Astrocyte (in vitro differentiated cells and primary cell): ENCODE measurements at regions not wholly inside any gene's neighbourhood (a gene's known extent, or its start where the extent isn't known, plus 50 kb on each side); places are given as distances from the start of the nearest gene placed in this dataset.

Experiments used
- DNase-seq: peaks from one replicate; pipeline ENCODE4 v3.0.0-alpha.2; 2010; ENCODE audit warnings: low read depth
- FAIRE-seq: peaks from 2 replicates; lab custom pipeline; 2011; peaks lifted over from hg19 to GRCh38; lab: Jason Lieb, UNC
- H2AFZ ChIP-seq: 2 replicates; pipeline ENCODE4 v1.6.0; 2012; ENCODE audit warnings: low read depth, low read length, inconsistent platforms
- H3K27ac ChIP-seq: 2 replicates; pipeline ENCODE4 v1.5.1; 2011; ENCODE audit warnings: low read depth, low read length, inconsistent platforms
- H3K27me3 ChIP-seq: 2 replicates; pipeline ENCODE4 v1.6.0; 2011; ENCODE audit warnings: low read length, inconsistent platforms; ENCODE audit not compliant: insufficient read depth
- H3K36me3 ChIP-seq: 2 replicates; pipeline ENCODE4 v1.5.1; 2011; ENCODE audit warnings: low read length, inconsistent platforms; ENCODE audit not compliant: insufficient read depth
- H3K4me1 ChIP-seq: 2 replicates; pipeline ENCODE4 v1.5.1; 2011; ENCODE audit warnings: low read length, inconsistent platforms; ENCODE audit not compliant: insufficient read depth
- H3K4me2 ChIP-seq: 2 replicates; pipeline ENCODE4 v1.6.0; 2012; ENCODE audit warnings: low read length, inconsistent platforms
- H3K4me3 ChIP-seq: 2 replicates; pipeline ENCODE4 v1.5.1; 2011; ENCODE audit warnings: low read depth, mild to moderate bottlenecking, low read length, inconsistent platforms; ENCODE audit not compliant: insufficient read depth
- H3K79me2 ChIP-seq: 2 replicates; pipeline ENCODE4 v1.6.0; 2012; ENCODE audit warnings: mild to moderate bottlenecking, low read length, inconsistent platforms; ENCODE audit not compliant: insufficient read depth
- H3K9ac ChIP-seq: 2 replicates; pipeline ENCODE4 v1.6.0; 2012; ENCODE audit warnings: mild to moderate bottlenecking, low read length, inconsistent platforms
- H3K9me3 ChIP-seq: 2 replicates; pipeline ENCODE4 v1.5.1; 2012; ENCODE audit warnings: low read depth, mild to moderate bottlenecking, low read length, inconsistent platforms; ENCODE audit not compliant: insufficient read depth
- H4K20me1 ChIP-seq: 2 replicates; pipeline ENCODE4 v1.6.0; 2012; ENCODE audit warnings: low read length, inconsistent platforms; ENCODE audit not compliant: insufficient read depth
- H3K27ac Mint-ChIP-seq: one replicate; pipeline ENCODE4 v1.8.0; 2021; ENCODE audit warnings: mild to moderate bottlenecking, mixed read lengths; ENCODE audit not compliant: unreplicated experiment
- H3K27me3 Mint-ChIP-seq: one replicate; pipeline ENCODE4 v1.8.0; 2021; ENCODE audit warnings: low read depth, mixed read lengths; ENCODE audit not compliant: unreplicated experiment
- H3K36me3 Mint-ChIP-seq: one replicate; pipeline ENCODE4 v1.8.0; 2021; ENCODE audit warnings: low read depth, mixed read lengths; ENCODE audit not compliant: unreplicated experiment
- H3K4me1 Mint-ChIP-seq: one replicate; pipeline ENCODE4 v1.8.0; 2021; ENCODE audit warnings: low read depth, mixed read lengths; ENCODE audit not compliant: unreplicated experiment
- H3K4me3 Mint-ChIP-seq: one replicate; pipeline ENCODE4 v1.8.0; 2021; ENCODE audit warnings: mild to moderate bottlenecking, moderate library complexity, mixed read lengths; ENCODE audit not compliant: unreplicated experiment
- H3K9me3 Mint-ChIP-seq: one replicate; pipeline ENCODE4 v1.8.0; 2021; ENCODE audit warnings: mild to moderate bottlenecking, mixed read lengths; ENCODE audit not compliant: unreplicated experiment
- EZH2 ChIP-seq: IDR thresholded peaks from 2 replicates; pipeline ENCODE4 v1.6.1; 2012; ENCODE audit warnings: mild to moderate bottlenecking, low read length, inconsistent platforms; ENCODE audit not compliant: insufficient read depth
- TF ChIP-seq, protein P1 (sequence below): IDR thresholded peaks from 2 replicates; pipeline ENCODE4 v1.5.1; 2011; ENCODE audit warnings: low read depth, mild to moderate bottlenecking, inconsistent platforms, low read length, moderate library complexity; ENCODE audit not compliant: insufficient read depth

DNA sequence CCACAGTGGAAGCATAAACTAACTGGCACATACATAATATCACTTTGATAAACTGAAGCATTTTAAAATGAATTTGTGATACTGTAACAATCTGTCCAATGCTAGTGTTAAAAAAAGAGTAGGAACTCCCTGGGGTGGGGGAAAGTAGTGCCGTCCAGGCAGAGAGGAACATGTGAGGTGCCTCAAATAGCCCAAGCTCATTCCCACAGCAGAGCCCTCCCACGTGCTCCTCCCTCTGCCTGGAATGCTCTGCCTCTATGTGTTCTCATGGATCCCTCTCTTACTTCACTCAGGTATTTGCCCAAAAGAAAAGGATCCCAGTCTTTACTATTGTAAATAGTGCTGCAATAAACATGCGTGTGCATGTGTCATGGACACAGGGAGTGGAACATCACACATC is 188.1 kb downstream of the NHLRC3 start:
- Histone ChIP-seq H3K36me3 (no peaks in the 10 kb centered on the region), H3K4me2 (no peak overlapping the region), H3K9me3 (no peaks in the 10 kb centered on the region), H3K9ac (no peak overlapping the region), H3K27me3 (no peaks in the 10 kb centered on the region), H3K4me3 (no peak overlapping the region), H3K27ac (no peak overlapping the region), H3K4me1 (no peaks in the 10 kb centered on the region), H2AFZ (no peak overlapping the region), H3K79me2 (no peaks in the 10 kb centered on the region), H4K20me1 (no peaks in the 10 kb centered on the region)
- H3K27ac Mint-ChIP-seq: no peak overlapping the region
- TF ChIP-seq, protein P1, sequence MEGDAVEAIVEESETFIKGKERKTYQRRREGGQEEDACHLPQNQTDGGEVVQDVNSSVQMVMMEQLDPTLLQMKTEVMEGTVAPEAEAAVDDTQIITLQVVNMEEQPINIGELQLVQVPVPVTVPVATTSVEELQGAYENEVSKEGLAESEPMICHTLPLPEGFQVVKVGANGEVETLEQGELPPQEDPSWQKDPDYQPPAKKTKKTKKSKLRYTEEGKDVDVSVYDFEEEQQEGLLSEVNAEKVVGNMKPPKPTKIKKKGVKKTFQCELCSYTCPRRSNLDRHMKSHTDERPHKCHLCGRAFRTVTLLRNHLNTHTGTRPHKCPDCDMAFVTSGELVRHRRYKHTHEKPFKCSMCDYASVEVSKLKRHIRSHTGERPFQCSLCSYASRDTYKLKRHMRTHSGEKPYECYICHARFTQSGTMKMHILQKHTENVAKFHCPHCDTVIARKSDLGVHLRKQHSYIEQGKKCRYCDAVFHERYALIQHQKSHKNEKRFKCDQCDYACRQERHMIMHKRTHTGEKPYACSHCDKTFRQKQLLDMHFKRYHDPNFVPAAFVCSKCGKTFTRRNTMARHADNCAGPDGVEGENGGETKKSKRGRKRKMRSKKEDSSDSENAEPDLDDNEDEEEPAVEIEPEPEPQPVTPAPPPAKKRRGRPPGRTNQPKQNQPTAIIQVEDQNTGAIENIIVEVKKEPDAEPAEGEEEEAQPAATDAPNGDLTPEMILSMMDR: no peak
- TF ChIP-seq EZH2: no peak
- peaks cover 2% of the 10 kb centered on the region for H3K9me3 Mint-ChIP-seq
- peaks cover 4% of the 10 kb centered on the region for H3K27me3 Mint-ChIP-seq
- FAIRE-seq (no peak), DNase-seq (no peak)
- no peaks in the 10 kb centered on the region for H3K36me3 Mint-ChIP-seq
- no peak overlapping the region for H3K4me3 Mint-ChIP-seq
- H3K4me1 Mint-ChIP-seq: no peaks in the 10 kb centered on the region

- no peak overlapping the region for H3K27ac ChIP-seq
- FAIRE-seq: no peak
- H3K79me2 ChIP-seq: no peaks in the 10 kb centered on the region
- no peaks in the 10 kb centered on the region for H3K36me3 ChIP-seq
- H3K4me2 ChIP-seq: no peak overlapping the region
- no peak for DNase-seq
- H3K4me3 ChIP-seq: no peak overlapping the region
- H3K4me1 Mint-ChIP-seq: no peaks in the 10 kb centered on the region
- H3K9me3 Mint-ChIP-seq: no peaks in the 10 kb centered on the region
- H2AFZ ChIP-seq: no peak overlapping the region
- H4K20me1 ChIP-seq: no peaks in the 10 kb centered on the region
- H3K36me3 Mint-ChIP-seq: no peaks in the 10 kb centered on the region
- H3K27me3 Mint-ChIP-seq: peaks cover 8% of the 10 kb centered on the region
- no peak overlapping the region for H3K4me3 Mint-ChIP-seq
- H3K9me3 ChIP-seq: no peaks in the 10 kb centered on the region
- H3K4me1 ChIP-seq: no peaks in the 10 kb centered on the region
- peaks cover 5% of the 10 kb centered on the region for H3K27me3 ChIP-seq
- H3K27ac Mint-ChIP-seq: no peak overlapping the region
- no peak for TF ChIP-seq EZH2
- TF ChIP-seq, protein P1: no peak
- H3K9ac ChIP-seq: no peak overlapping the region
These were observed 194.2 kb downstream of the NHLRC3 start for GRCh38 chr13:39232401-39232980.

- Histone ChIP-seq H3K4me2 (no peak overlapping the region), H2AFZ (no peak overlapping the region), H3K27me3 (peaks cover 5% of the 10 kb centered on the region), H3K4me3 (no peak overlapping the region), H3K27ac (no peak overlapping the region), H3K9me3 (no peaks in the 10 kb centered on the region), H4K20me1 (no peaks in the 10 kb centered on the region), H3K9ac (no peak overlapping the region), H3K36me3 (no peaks in the 10 kb centered on the region), H3K4me1 (no peaks in the 10 kb centered on the region), H3K79me2 (no peaks in the 10 kb centered on the region)
- no peak for FAIRE-seq
- no peaks in the 10 kb centered on the region for H3K4me1 Mint-ChIP-seq
- H3K27me3 Mint-ChIP-seq: peaks cover 8% of the 10 kb centered on the region
- no peak for DNase-seq
- H3K36me3 Mint-ChIP-seq: no peaks in the 10 kb centered on the region
- H3K9me3 Mint-ChIP-seq: no peaks in the 10 kb centered on the region
- TF ChIP-seq, protein P1: no peak
- TF ChIP-seq EZH2: no peak
- no peak overlapping the region for H3K27ac Mint-ChIP-seq
- no peak overlapping the region for H3K4me3 Mint-ChIP-seq
These were observed 194.7 kb downstream of the NHLRC3 start for GRCh38 chr13:39232999-39233398.
